Activated CD4-positive, alpha-beta T cell treated with anti-CD3 and anti-CD28 coated beads for 24 hours (primary cell): ENCODE measurements at regions not wholly inside any gene's neighbourhood (a gene's known extent, or its start where the extent isn't known, plus 50 kb on each side); places are given as distances from the start of the nearest gene placed in this dataset.

Experiments
- DNase-seq, 2 donors: peaks; one replicate each; pipeline ENCODE4 v3.0.0-alpha.2; 2020; ENCODE audit warnings: low read depth in 2 of 2

DNA sequence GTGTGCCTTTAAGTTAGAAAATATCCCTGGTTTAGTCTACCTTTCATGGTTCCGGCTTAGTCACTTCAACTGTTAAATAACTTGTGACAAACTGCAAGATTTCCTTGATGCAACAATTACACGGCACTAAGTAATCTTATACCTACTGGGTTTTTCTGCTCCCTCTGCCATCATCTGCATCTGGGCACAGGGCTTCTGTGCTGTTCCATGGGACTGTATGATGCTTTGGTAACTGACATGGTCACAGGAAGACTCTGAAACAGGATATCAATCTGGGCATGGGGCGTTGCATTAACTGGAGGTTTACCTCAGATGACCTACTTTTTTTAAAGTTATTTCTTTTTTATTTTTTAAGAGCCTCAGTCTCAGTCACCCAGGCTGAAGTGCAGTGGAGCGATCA is 365.4 kb downstream of the SS18 start:
- no peak for DNase-seq

GRCh38 chr18:25724121-25724520 is 366.3 kb downstream of the SS18 start:
- DNase-seq, result no peak

DNA sequence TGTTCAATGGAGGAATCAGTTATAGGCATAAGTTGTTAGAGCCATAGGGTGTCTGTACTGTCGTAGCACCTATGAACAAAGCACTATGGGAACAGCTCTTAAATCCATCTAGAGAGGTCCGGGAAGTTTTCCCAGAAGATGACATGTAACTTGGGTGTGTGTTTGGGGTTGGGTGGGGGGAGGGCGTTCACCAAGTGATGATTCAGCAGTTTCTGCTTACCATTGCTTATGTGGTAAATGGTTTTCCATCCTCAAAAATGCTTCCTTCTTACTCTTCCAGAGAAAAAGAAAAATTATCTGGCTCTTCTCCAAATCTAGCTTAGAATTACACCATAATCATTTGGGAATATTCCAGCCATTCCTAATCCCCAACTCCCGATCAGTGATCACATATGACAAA is 361.1 kb upstream of the ZNF521 start:
- no peak for DNase-seq

- DNase-seq, result no peak
Observed at GRCh38 chr18:25710981-25711380, 359.0 kb upstream of the ZNF521 start.

DNA sequence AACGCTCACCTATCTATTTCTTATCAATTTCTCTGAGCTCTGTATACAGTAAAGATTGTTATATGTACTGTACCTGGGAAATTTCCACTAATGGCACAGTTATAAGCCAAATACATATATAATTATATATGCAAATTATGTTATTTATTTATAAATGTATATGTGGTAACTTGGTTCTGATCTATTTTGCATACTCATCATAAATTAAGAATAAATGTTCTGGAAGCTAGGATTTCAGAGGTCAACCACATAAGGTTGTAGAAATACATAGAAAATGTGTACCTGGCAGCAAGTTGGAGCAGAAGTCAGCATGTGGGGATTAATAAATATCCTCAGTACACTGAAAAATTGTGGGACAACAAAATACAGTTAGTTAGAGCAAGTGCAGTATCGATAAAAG is 353.7 kb upstream of the ZNF521 start:
- DNase-seq, result no peak

DNA sequence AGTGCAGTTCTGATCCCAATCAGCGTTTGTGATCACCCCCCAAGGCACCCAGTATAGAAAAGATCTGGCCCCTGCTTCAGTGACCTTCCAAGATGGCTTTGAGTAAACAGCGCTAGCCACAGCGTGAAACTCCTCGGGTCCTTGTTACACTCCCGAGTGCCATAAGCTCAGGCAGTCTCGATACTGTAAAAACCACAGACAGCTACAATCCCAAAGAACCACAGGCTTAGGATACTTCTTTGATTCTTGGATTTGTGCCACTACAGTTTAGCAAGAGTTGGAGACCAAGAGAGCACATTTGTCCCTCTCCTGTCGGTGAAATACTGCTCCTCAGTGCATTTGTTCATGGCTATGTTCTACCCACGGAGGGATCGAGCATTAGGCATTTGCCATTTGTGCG is 352.5 kb upstream of the ZNF521 start:
- DNase-seq, result no peak

- no peak for DNase-seq
Observed at GRCh38 chr18:25704071-25704470, 352.1 kb upstream of the ZNF521 start.

GRCh38 chr18:25701821-25702220 is 349.9 kb upstream of the ZNF521 start:
- no peak for DNase-seq

- DNase-seq, result no peak
Observed at GRCh38 chr18:25686960-25687500, 335.1 kb upstream of the ZNF521 start.

- no peak for DNase-seq
Observed at GRCh38 chr18:25685088-25685487, 333.1 kb upstream of the ZNF521 start.

GRCh38 chr18:25679491-25679890 is 327.5 kb upstream of the ZNF521 start:
- DNase-seq, result no peak

DNA sequence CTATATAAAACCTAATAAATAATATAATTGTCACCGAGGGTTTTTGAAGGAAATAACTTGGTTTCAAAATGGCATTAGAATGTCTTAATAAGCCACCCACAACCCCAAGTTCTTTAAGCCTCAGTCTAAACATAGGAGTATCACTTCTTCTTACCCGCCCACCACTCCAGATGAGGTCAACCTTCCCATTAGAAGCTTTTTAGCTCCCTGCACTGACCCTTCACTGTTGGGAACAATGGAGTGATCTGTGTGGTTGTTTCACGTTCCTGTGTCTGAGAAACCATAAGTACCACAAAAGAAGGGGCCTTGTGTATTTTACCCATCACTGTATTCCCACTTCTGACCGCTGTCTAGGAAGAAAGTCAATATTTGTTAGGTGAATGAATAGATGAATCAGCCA is 326.3 kb upstream of the ZNF521 start:
- DNase-seq, result no peak

- no peak for DNase-seq
Observed at GRCh38 chr18:25675123-25675850, 323.3 kb upstream of the ZNF521 start.

DNA sequence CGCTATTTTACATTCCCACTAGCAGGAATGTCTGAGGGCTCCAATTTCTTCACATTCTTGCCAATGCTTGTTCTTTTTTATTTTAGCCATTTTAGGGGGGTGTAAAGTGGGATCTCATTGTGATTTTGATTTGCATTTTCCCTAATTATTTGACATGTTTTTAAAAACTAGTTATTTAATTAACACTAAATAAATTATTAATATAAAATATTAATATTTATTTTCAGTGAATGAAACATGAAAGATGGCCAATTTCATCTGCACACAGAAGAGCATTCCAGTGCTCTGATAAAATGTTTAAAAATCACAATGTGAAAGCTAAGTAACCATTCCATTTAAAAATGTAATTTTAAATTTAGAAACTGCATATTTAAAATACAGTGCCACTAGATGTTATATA is 322.2 kb upstream of the ZNF521 start:
- DNase-seq, result no peak

GRCh38 chr18:25672490-25672889 is 320.5 kb upstream of the ZNF521 start:
- no peak for DNase-seq

DNA sequence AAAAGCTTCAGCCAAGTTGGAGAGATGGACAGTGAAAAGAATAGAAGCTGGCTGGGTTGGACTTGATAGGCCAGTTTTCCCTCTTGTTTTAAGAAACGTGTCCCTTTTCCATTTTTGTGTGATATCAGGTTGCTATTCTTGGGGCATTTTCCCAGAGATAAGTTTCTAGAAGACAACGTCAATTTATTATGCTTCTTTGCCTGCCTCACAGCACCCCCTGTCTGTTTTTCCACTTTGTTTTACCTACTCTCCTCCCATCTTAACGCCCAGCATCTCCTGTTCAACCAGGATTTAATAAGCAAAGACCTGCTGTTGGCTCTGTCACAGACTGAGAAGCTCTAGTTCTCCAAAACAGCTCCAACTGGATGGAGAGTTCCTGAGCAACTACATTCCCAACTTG is 317.8 kb upstream of the ZNF521 start:
- no peak for DNase-seq

GRCh38 chr18:25662272-25662671 is 310.3 kb upstream of the ZNF521 start:
- DNase-seq, result no peak

GRCh38 chr18:25661831-25662230 is 309.9 kb upstream of the ZNF521 start:
- no peak for DNase-seq

- DNase-seq, result no peak
Observed at GRCh38 chr18:25659541-25659940, 307.6 kb upstream of the ZNF521 start.

GRCh38 chr18:25658476-25658875 is 306.5 kb upstream of the ZNF521 start:
- no peak for DNase-seq

DNA sequence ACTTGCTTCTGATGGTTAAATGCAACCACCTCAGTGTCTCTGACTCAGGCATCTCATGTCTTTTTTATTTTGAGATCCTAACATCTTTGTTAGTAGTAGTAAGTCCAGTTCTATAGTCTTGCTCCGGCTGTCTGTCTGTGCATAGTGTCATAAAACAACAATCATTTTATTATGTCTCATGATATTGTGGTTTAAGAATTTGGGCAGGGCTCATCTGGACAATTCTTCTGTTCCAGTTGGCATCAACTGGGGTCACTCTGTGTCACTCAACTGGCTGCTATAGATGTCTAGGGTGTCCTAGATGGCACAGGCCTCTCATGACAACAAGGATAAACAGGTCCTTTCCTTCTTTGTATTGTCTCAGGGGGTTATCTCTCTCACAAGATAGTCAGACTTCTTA is 299.6 kb upstream of the ZNF521 start:
- DNase-seq, result no peak

DNA sequence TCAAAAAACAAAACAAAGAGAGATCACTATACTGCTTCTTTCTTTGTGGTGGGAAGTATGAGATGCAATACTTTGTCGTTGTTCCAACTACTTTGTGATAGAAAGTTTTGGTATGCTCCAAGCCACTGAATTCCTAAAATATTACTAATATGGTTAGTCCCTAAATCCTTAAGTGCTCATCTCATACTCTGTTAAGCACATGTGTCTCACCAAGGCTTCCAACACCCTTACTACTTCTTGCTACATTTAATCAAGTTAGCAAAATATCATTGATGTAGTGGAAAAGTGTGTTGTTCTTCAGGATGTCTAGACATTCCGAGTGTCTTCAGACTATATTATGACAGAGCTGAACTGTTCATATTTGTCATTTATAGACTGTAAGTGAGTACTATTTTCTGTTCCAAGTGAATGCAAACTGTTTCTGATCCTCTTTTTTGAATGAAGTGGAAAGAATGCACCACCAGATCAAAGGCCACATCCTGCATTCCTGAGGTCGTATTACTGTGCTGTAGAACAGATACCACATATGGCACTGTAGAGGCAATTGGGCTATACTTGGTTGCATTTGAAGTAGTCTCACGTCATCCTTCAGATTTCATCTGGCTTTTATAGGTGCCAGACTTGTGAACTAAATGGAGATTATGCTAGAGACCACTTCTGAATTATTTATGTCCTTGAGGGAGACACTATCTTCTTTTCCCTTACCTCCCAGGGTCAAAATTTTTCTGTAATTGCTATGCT is 298.4 kb upstream of the ZNF521 start:
- no peak for DNase-seq

- no peak for DNase-seq
Observed at GRCh38 chr18:25648716-25649260, 296.8 kb upstream of the ZNF521 start.
